WTC11 (cell line): ENCODE measurements at regions not wholly inside any gene's neighbourhood (a gene's known extent, or its start where the extent isn't known, plus 50 kb on each side); places are given as distances from the start of the nearest gene placed in this dataset.

Experiments
- ATAC-seq: fragments of 200-7000 bp; cut with Tn5 transposase; 2 replicates; pipeline ENCODE4 v1.10.0; 2021; ENCODE audit warnings: mild to moderate bottlenecking, moderate library complexity
- CTCF ChIA-PET: fragments of 300-600 bp; sonication (Branson Sonifier 250); formaldehyde crosslinking; loops from one replicate; lab custom pipeline; 2021; ENCODE audit warnings: antibody characterized with exemption; lab: Charles Lee
- POLR2A ChIA-PET: fragments of 350-600 bp; sonication (Branson Sonifier 250); formaldehyde crosslinking; loops from one replicate; lab custom pipeline; 2021; ENCODE audit warnings: antibody characterized with exemption; lab: Charles Lee
- DNase-seq: peaks from one replicate; pipeline ENCODE4 v3.0.0; 2021; ENCODE audit warnings: low spot score
- H3K27ac Mint-ChIP-seq: 2 replicates; pipeline ENCODE4 v1.8.0; 2021; ENCODE audit warnings: mixed read lengths
- H3K27me3 Mint-ChIP-seq: 2 replicates; pipeline ENCODE4 v1.8.0; 2021; ENCODE audit warnings: low read depth, mild to moderate bottlenecking, moderate library complexity, mixed read lengths
- H3K36me3 Mint-ChIP-seq: 2 replicates; pipeline ENCODE4 v1.8.0; 2021; ENCODE audit warnings: mixed read lengths
- H3K4me1 Mint-ChIP-seq: 2 replicates; pipeline ENCODE4 v1.8.0; 2022; ENCODE audit warnings: mixed read lengths
- H3K4me3 Mint-ChIP-seq: 2 replicates; pipeline ENCODE4 v1.8.0; 2021; ENCODE audit warnings: mild to moderate bottlenecking, moderate library complexity, mixed read lengths
- H3K9me3 Mint-ChIP-seq: 2 replicates; pipeline ENCODE4 v1.8.0; 2021; ENCODE audit warnings: mixed read lengths
- AFF4 ChIP-seq: sonication (generic); formaldehyde crosslinking; IDR thresholded peaks from 2 replicates; pipeline ENCODE4 v1.8.1; 2023; ENCODE audit warnings: mild to moderate bottlenecking, missing genetic modification reagents, borderline replicate concordance
- AR ChIP-seq: fragments of 250-450 bp; sonication (Bioruptor Pico); IDR thresholded peaks from 2 replicates; pipeline ENCODE4 v1.9.0; 2021; ENCODE audit warnings: mild to moderate bottlenecking
- ARID4B ChIP-seq: sonication (generic); formaldehyde crosslinking; IDR thresholded peaks from 2 replicates; pipeline ENCODE4 v1.8.0; 2023; ENCODE audit warnings: missing genetic modification reagents, mild to moderate bottlenecking, borderline replicate concordance
- CDX4 ChIP-seq: fragments of 250-450 bp; sonication (Bioruptor Pico); IDR thresholded peaks from 2 replicates; pipeline ENCODE4 v1.9.0; 2021; ENCODE audit warnings: moderate library complexity, mild to moderate bottlenecking, inconsistent platforms, borderline replicate concordance
- CREB1 ChIP-seq: sonication (generic); formaldehyde crosslinking; IDR thresholded peaks from 2 replicates; pipeline ENCODE4 v1.8.0; 2023; ENCODE audit warnings: mild to moderate bottlenecking, missing genetic modification reagents
- ELF4 ChIP-seq: sonication (generic); formaldehyde crosslinking; IDR thresholded peaks from 2 replicates; pipeline ENCODE4 v1.8.1; 2022; ENCODE audit warnings: low read depth, mild to moderate bottlenecking, moderate library complexity, missing genetic modification reagents
- ESRRA ChIP-seq: sonication (generic); formaldehyde crosslinking; IDR thresholded peaks from 2 replicates; pipeline ENCODE4 v1.8.1; 2022; ENCODE audit warnings: mild to moderate bottlenecking, missing genetic modification reagents, borderline replicate concordance
- GABPB1 ChIP-seq: sonication (generic); formaldehyde crosslinking; IDR thresholded peaks from 2 replicates; pipeline ENCODE4 v1.8.1; 2023; ENCODE audit warnings: mild to moderate bottlenecking, missing genetic modification reagents
- IRF1 ChIP-seq: sonication (generic); formaldehyde crosslinking; IDR thresholded peaks from 2 replicates; pipeline ENCODE4 v1.8.0; 2023; ENCODE audit warnings: missing genetic modification reagents
- MAX ChIP-seq: sonication (generic); formaldehyde crosslinking; IDR thresholded peaks from 2 replicates; pipeline ENCODE4 v1.8.0; 2022; ENCODE audit warnings: mild to moderate bottlenecking, missing genetic modification reagents
- MLX ChIP-seq: sonication (generic); formaldehyde crosslinking; IDR thresholded peaks from 2 replicates; pipeline ENCODE4 v1.8.1; 2023; ENCODE audit warnings: mild to moderate bottlenecking, missing genetic modification reagents, moderate library complexity
- NFATC4 ChIP-seq: fragments of 250-450 bp; sonication (Bioruptor Pico); IDR thresholded peaks from 2 replicates; pipeline ENCODE4 v1.9.0; 2021; ENCODE audit warnings: mild to moderate bottlenecking
- NFYB ChIP-seq: sonication (generic); formaldehyde crosslinking; conservative IDR thresholded peaks from 2 replicates; pipeline ENCODE4 v1.8.0; 2022; ENCODE audit warnings: low read depth, missing genetic modification reagents
- NR2C2 ChIP-seq: sonication (generic); formaldehyde crosslinking; IDR thresholded peaks from 2 replicates; pipeline ENCODE4 v1.8.0; 2022; ENCODE audit warnings: mild to moderate bottlenecking, missing genetic modification reagents
- SMAD3 ChIP-seq: sonication (generic); formaldehyde crosslinking; IDR thresholded peaks from 2 replicates; pipeline ENCODE4 v1.8.0; 2022; ENCODE audit warnings: missing genetic modification reagents, mild to moderate bottlenecking, borderline replicate concordance
- ZNF232 ChIP-seq: sonication (generic); formaldehyde crosslinking; IDR thresholded peaks from 2 replicates; pipeline ENCODE4 v1.8.0; 2022; ENCODE audit warnings: mild to moderate bottlenecking, missing genetic modification reagents
- ZSCAN18 ChIP-seq: fragments of 250-450 bp; sonication (Bioruptor Pico); IDR thresholded peaks from 2 replicates; pipeline ENCODE4 v2.1.2; 2022; ENCODE audit warnings: mild to moderate bottlenecking, moderate library complexity

- TF ChIP-seq IRF1 (CRISPR knock-in tag) (no peak), AR (no peak), NFATC4 (CRISPR knock-in tag) (no peak), MLX (CRISPR knock-in tag) (no peak), ELF4 (CRISPR knock-in tag) (no peak), CDX4 (CRISPR knock-in tag) (no peak), ZSCAN18 (CRISPR knock-in tag) (no peak)
These were observed 190.2 kb downstream of the GALR1 start (continued) for GRCh38 chr18:77439888-77440287.

GRCh38 chr18:77442393-77442792 lies 192.7 kb downstream of the GALR1 start:
- DNase-seq (no peak), ATAC-seq (no peak)
- ChIA-PET POLR2A (no interaction called here), CTCF (no interaction called here)
- Mint-ChIP-seq H3K27ac (no peak overlapping the region; the same call in 1 of the 2 replicates), H3K4me1 (peaks cover 3% of the 10 kb centered on the region; the same call in 1 of the 2 replicates), H3K27me3 (no peaks in the 10 kb centered on the region), H3K36me3 (no peaks in the 10 kb centered on the region; the same call in 1 of the 2 replicates), H3K4me3 (no peak overlapping the region), H3K9me3 (peaks cover 5% of the 10 kb centered on the region)
- TF ChIP-seq ESRRA (CRISPR knock-in tag) (no peak), ELF4 (CRISPR knock-in tag) (no peak), NFYB (CRISPR knock-in tag) (no peak), IRF1 (CRISPR knock-in tag) (no peak), NR2C2 (CRISPR knock-in tag) (no peak), AFF4 (CRISPR knock-in tag) (no peak), GABPB1 (CRISPR knock-in tag) (no peak), MAX (CRISPR knock-in tag) (no peak), CREB1 (CRISPR knock-in tag) (no peak), ZNF232 (no peak), ARID4B (no peak), SMAD3 (CRISPR knock-in tag) (no peak)
